LoVo (cell line): ENCODE measurements at regions not wholly inside any gene's neighbourhood (a gene's known extent, or its start where the extent isn't known, plus 50 kb on each side); places are given as distances from the start of the nearest gene placed in this dataset.

Experiments used
- DNase-seq: peaks from one replicate; pipeline ENCODE4 v3.0.0-alpha.2; 2016; ENCODE audit warnings: low spot score

- DNase-seq, result no peak
Observed at GRCh38 chr15:88315221-88315878, 58.8 kb upstream of the NTRK3 start.

GRCh38 chr15:88312941-88313579 is 56.5 kb upstream of the NTRK3 start:
- DNase-seq, result no peak

GRCh38 chr15:88309363-88309762 is 52.8 kb upstream of the NTRK3 start:
- no peak for DNase-seq

- DNase-seq, result no peak
Observed at GRCh38 chr15:88307344-88307743, 50.8 kb upstream of the NTRK3 start.
